Upper lobe of left lung (tissue), 6 donors: ENCODE measurements at regions not wholly inside any gene's neighbourhood (a gene's known extent, or its start where the extent isn't known, plus 50 kb on each side); places are given as distances from the start of the nearest gene placed in this dataset.

Source experiments
- ATAC-seq, 2 donors: fragments of 200-7000 bp; cut with Tn5 transposase; one replicate each; pipeline ENCODE4 v1.9.1; 2022; ENCODE audit warnings: mild to moderate bottlenecking in 2 of 2, moderate library complexity in 2 of 2; ENCODE audit not compliant: low FRiP score in 2 of 2
- DNase-seq, 2 donors: peaks; one replicate each; pipeline ENCODE4 v3.0.0-alpha.2; 2019 to 2020
- H3K27ac ChIP-seq, 4 donors: fragments of 200-600 bp; sonication (generic); one replicate each; pipeline ENCODE4 v1.5.1; 2016 to 2019
- H3K27me3 ChIP-seq, 4 donors: fragments of 200-600 bp; sonication (generic); one replicate each; pipeline ENCODE4 v1.5.1; 2017 to 2019
- H3K36me3 ChIP-seq, 4 donors: fragments of 200-600 bp; sonication (generic); one replicate each; pipeline ENCODE4 v1.5.1; 2016 to 2019
- H3K4me1 ChIP-seq, 4 donors: fragments of 200-600 bp; sonication (generic); one replicate each; pipeline ENCODE4 v1.5.1; 2018 to 2019
- H3K4me3 ChIP-seq, 4 donors: fragments of 200-600 bp; sonication (generic); one replicate each; pipeline ENCODE4 v1.5.1; 2017 to 2019; ENCODE audit warnings: mild to moderate bottlenecking in 2 of 4, moderate library complexity in 1 of 4
- H3K9me3 ChIP-seq, 4 donors: fragments of 200-600 bp; sonication (generic); one replicate each; pipeline ENCODE4 v1.5.1; 2018 to 2019
- EP300 ChIP-seq, 4 donors: sonication (generic); formaldehyde crosslinking; IDR thresholded peaks; one replicate each; pipeline ENCODE4 v1.5.1; 2017; ENCODE audit warnings: antibody characterized with exemption in 4 of 4, control low read depth in 2 of 4
- POLR2A ChIP-seq, 4 donors: fragments of 450-650 bp; IDR thresholded peaks; one replicate each; pipeline ENCODE4 v1.5.1; 2016 to 2017; ENCODE audit warnings: antibody characterized with exemption in 4 of 4, mild to moderate bottlenecking in 2 of 4
- POLR2AphosphoS5 ChIP-seq, 2 donors: sonication (generic); formaldehyde crosslinking; IDR thresholded peaks; one replicate each; pipeline ENCODE4 v1.5.1; 2017; ENCODE audit warnings: antibody characterized with exemption in 2 of 2
- WGBS, 2 donors: methylation state at CpG; one replicate each; pipeline ENCODE4 v1.1.5; 2017 to 2018; 5-methylcytosine and 5-hydroxymethylcytosine counted together
- TF ChIP-seq, protein P1 (sequence below), 6 experiments: fragments of 450-650 bp in 4 of 6; fragments of 200-600 bp in 2 of 6; sonication (generic) in 2 of 6; IDR thresholded peaks; one replicate each; pipeline ENCODE4 v1.5.1; 2016 to 2019; ENCODE audit warnings: antibody characterized with exemption in 6 of 6
- donor health status: DM: no; HTN: no; CAD: no; lungs with moderate emphysema.
- donor health status: DM: no; HTN: yes; CAD: no; lungs with severe emphysema.

DNA sequence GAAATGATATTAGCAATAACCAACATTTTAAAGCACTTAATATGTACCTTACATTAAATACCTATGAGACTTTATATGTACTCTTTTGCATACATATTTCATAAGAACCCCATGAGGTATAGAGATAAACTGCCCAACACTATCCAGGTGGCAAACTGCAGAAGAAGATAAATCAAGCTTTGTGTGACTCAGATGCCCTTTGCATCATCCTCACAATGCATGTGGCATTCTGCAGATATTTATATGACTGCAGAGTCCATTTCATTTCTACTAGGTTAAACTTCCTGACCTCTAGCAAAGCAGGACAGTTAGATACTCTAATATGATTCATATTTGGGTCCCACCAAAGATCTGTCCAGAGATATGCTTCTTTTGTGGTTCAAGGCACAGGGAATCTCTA, 85.6 kb upstream of the RASGEF1B start:
- DNase-seq = no peak
- Histone ChIP-seq H3K4me3 (no peak overlapping the region), H3K36me3 (no peaks in the 10 kb centered on the region), H3K9me3 (no peaks in the 10 kb centered on the region), H3K27me3 (no peaks in the 10 kb centered on the region), H3K27ac (no peak overlapping the region), H3K4me1 (peaks cover 4 to 12% (median 8%) of the 10 kb centered on the region in 4 donors)
- TF ChIP-seq POLR2AphosphoS5 (IDR thresholded peaks at IDR 0.05) = no peak
- TF ChIP-seq, protein P1, sequence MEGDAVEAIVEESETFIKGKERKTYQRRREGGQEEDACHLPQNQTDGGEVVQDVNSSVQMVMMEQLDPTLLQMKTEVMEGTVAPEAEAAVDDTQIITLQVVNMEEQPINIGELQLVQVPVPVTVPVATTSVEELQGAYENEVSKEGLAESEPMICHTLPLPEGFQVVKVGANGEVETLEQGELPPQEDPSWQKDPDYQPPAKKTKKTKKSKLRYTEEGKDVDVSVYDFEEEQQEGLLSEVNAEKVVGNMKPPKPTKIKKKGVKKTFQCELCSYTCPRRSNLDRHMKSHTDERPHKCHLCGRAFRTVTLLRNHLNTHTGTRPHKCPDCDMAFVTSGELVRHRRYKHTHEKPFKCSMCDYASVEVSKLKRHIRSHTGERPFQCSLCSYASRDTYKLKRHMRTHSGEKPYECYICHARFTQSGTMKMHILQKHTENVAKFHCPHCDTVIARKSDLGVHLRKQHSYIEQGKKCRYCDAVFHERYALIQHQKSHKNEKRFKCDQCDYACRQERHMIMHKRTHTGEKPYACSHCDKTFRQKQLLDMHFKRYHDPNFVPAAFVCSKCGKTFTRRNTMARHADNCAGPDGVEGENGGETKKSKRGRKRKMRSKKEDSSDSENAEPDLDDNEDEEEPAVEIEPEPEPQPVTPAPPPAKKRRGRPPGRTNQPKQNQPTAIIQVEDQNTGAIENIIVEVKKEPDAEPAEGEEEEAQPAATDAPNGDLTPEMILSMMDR (IDR thresholded peaks at IDR 0.05) = no peak
- no peak for TF ChIP-seq EP300 (IDR thresholded peaks at IDR 0.05)
- TF ChIP-seq POLR2A (IDR thresholded peaks at IDR 0.05) = no peak
- no peak for ATAC-seq

DNA sequence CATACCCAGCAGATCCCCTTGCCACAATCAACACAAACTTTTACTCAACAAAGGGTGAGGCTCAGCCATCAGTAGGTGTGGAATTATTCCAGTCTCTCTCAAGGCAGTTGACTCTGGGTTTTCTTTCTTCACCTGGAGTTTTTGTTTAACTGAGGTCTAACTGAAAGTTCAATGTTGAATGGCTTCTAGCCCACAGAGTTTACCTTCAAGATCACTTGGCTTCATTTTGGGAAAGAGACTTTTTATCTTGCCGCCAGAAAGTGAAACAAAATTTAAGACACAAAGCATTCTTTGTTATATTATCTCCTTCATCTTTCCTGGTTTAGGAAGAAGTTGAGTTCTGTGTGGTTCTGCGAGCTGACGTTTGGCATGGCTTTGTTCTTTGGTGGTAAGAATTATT, 83.8 kb upstream of the RASGEF1B start:
- H3K4me1 ChIP-seq = peaks cover 4 to 22% (median 14%) of the 10 kb centered on the region in 4 donors
- no peaks in the 10 kb centered on the region for H3K9me3 ChIP-seq
- ATAC-seq = no peak
- no peaks in the 10 kb centered on the region for H3K36me3 ChIP-seq
- no peak overlapping the region for H3K27ac ChIP-seq
- no peaks in the 10 kb centered on the region for H3K27me3 ChIP-seq
- TF ChIP-seq, protein P1 (IDR thresholded peaks at IDR 0.05) = no peak
- no peak for TF ChIP-seq POLR2A (IDR thresholded peaks at IDR 0.05)
- peak in 1 of 4 donors; percentile 6 for TF ChIP-seq EP300 (IDR thresholded peaks at IDR 0.05)
- no peak for TF ChIP-seq POLR2AphosphoS5 (IDR thresholded peaks at IDR 0.05)
- DNase-seq = no peak
- H3K4me3 ChIP-seq = no peak overlapping the region
- 19 to 27% methylated on average over 3 of the region's 3 CpGs for WGBS, 2 donors

DNA sequence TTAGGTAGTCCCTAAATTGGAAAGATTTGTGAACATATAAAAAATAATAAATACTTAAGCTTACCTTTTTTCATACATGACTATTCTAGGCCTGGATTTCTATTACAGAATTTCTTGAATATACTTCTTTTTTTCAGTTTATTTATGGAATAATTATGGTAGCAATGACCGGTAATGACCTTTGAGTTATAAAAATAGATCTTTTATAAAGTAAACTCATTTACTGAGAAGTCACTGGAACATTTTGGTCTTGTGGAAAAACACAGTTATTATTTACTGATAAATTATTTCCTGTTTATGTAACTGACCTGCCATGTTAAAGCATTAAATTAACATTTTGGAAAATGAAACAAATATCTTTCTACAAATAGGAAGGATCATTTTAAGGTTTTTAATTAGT, 80.4 kb upstream of the RASGEF1B start:
- Histone ChIP-seq H3K4me1 (peaks cover 4 to 22% (median 15%) of the 10 kb centered on the region in 4 donors), H3K27me3 (no peaks in the 10 kb centered on the region), H3K27ac (peak overlapping the region in 3 of 4 donors; percentile 10 to 39 (median 13)), H3K9me3 (no peaks in the 10 kb centered on the region), H3K4me3 (no peak overlapping the region), H3K36me3 (no peaks in the 10 kb centered on the region)
- 59 to 66% methylated on average over 1 of the region's 1 CpG for WGBS, 2 donors
- DNase-seq (no peak), ATAC-seq (no peak)
- TF ChIP-seq, protein P1 (IDR thresholded peaks at IDR 0.05) = no peak
- TF ChIP-seq EP300 (IDR thresholded peaks at IDR 0.05) (peak in 1 of 4 donors; percentile 22), POLR2AphosphoS5 (IDR thresholded peaks at IDR 0.05) (no peak), POLR2A (IDR thresholded peaks at IDR 0.05) (no peak)

DNA sequence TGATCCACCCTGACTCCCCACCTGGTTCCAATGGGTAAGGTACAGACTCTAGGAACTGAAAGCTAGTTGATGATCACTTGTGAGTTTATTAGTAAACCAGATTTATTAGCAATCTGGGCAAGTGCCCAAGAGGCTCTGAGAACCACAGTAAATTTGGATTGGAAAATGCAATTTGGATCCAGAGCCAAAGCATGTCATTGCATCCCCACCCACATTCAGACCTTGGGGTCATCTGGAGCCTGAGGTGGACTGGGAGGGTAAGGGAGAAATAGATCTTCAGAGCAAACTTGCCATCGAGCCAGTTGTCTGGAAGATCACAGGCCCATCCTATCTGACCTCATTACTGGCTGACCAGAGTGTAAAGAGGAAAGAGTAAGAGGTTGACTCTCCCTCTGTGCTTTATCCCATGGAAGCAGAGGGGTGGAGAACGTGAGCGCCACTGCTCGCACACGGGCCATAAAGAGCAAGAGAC, 78.7 kb upstream of the RASGEF1B start:
- Histone ChIP-seq H3K27ac (peak overlapping the region in 3 of 4 donors; percentile 39 to 47 (median 40)), H3K4me3 (no peak overlapping the region), H3K27me3 (no peaks in the 10 kb centered on the region), H3K9me3 (no peaks in the 10 kb centered on the region), H3K36me3 (no peaks in the 10 kb centered on the region), H3K4me1 (peaks cover 4 to 18% (median 15%) of the 10 kb centered on the region in 4 donors)
- ATAC-seq (peak in 1 of 2 donors; percentile 92), DNase-seq (no peak)
- TF ChIP-seq EP300 (IDR thresholded peaks at IDR 0.05) = no peak
- TF ChIP-seq POLR2A (IDR thresholded peaks at IDR 0.05) = no peak
- TF ChIP-seq, protein P1 (IDR thresholded peaks at IDR 0.05) = no peak
- no peak for TF ChIP-seq POLR2AphosphoS5 (IDR thresholded peaks at IDR 0.05)
- 82 to 93% methylated on average over 5 of the region's 5 CpGs for WGBS, 2 donors

DNA sequence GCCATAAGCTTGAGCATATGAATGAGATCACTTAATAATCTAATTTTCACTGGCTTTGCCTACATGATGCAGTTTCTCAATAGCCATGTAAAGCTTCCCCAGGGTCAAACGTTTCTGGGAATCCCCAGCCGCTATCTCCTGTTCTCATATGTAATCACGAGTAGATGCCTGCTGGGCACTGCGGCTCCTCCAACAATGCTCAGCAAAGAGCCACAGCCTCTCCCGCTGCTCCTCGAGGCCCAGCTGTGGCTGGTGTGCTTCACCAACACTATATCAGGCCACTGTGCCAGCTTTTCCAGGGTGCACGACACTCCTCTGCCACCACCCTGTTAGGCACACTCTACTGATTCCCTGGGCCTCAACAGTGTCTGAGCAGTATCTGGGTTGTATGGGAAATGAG, 78.3 kb upstream of the RASGEF1B start:
- no peaks in the 10 kb centered on the region for H3K36me3 ChIP-seq
- no peak overlapping the region for H3K4me3 ChIP-seq
- H3K27me3 ChIP-seq = no peaks in the 10 kb centered on the region
- ATAC-seq = peak in 1 of 2 donors; percentile 76
- peak overlapping the region in 3 of 4 donors; percentile 39 to 47 (median 40) for H3K27ac ChIP-seq
- peak in 1 of 2 donors; percentile 22 for DNase-seq
- 88 to 94% methylated on average over 7 of the region's 7 CpGs for WGBS, 2 donors
- H3K9me3 ChIP-seq = no peaks in the 10 kb centered on the region
- H3K4me1 ChIP-seq = peaks cover 4 to 18% (median 15%) of the 10 kb centered on the region in 4 donors
- TF ChIP-seq POLR2A (IDR thresholded peaks at IDR 0.05) (no peak), POLR2AphosphoS5 (IDR thresholded peaks at IDR 0.05) (no peak), EP300 (IDR thresholded peaks at IDR 0.05) (no peak)
- TF ChIP-seq, protein P1 (IDR thresholded peaks at IDR 0.05) = no peak
